HCT116 (cell line): ENCODE measurements at regions not wholly inside any gene's neighbourhood (a gene's known extent, or its start where the extent isn't known, plus 50 kb on each side); places are given as distances from the start of the nearest gene placed in this dataset.

ENCODE experiments used
- ATAC-seq: fragments of 200-7000 bp; cut with Tn5 transposase; 2 replicates; pipeline ENCODE4 v1.9.1; 2020; ENCODE audit warnings: mild to moderate bottlenecking, moderate library complexity
- BruUV-seq: library from RNA; stranded (reverse); fragments of 400-500 nt; replicated peaks from 2 replicates; lab custom pipeline; 2021; lab: Mats Ljungman, UMichigan
- CTCF ChIA-PET: fragments of 300-600 bp; sonication (Branson Sonifier 250); formaldehyde crosslinking; loops from one replicate; lab custom pipeline; 2021; ENCODE audit warnings: antibody characterized with exemption; lab: Charles Lee
- POLR2A ChIA-PET: fragments of 300-600, 350-600 bp; sonication (Branson Sonifier 250); formaldehyde crosslinking; loops from one replicate; lab custom pipeline; 2021; ENCODE audit warnings: antibody characterized with exemption; lab: Charles Lee
- RAD21 ChIA-PET, 2 experiments: fragments of 300-600 bp; sonication (Branson Sonifier 250); formaldehyde crosslinking; loops; one replicate each; lab custom pipeline; 2023; ENCODE audit warnings: low total read pairs in 2 of 2; ENCODE audit not compliant: uncharacterized antibody in 2 of 2, unreplicated experiment in 2 of 2, low non-redundant PET in 1 of 2; lab: Charles Lee
- DNase-seq: peaks from one replicate; pipeline ENCODE4 v3.0.0-alpha.2; 2010; ENCODE audit warnings: low read depth, low spot score
- H2AFZ ChIP-seq: fragments of 200-600 bp; shearing (Covaris generic), sonication (generic); 2 replicates; pipeline ENCODE4 v1.6.1; 2017; ENCODE audit warnings: low read depth, mixed run types, mixed read lengths, antibody characterized with exemption, low read length; ENCODE audit not compliant: poor library complexity, severe bottlenecking
- H3K27ac ChIP-seq: 2 replicates; pipeline ENCODE4 v1.5.1; 2012; ENCODE audit warnings: low read depth, low read length
- H3K27me3 ChIP-seq: fragments of 200-600 bp; sonication (generic); 2 replicates; pipeline ENCODE4 v1.6.1; 2016; ENCODE audit warnings: mixed run types, low read length, mixed read lengths; ENCODE audit not compliant: insufficient read depth
- H3K36me3 ChIP-seq, 2 experiments: fragments of 200-500 bp in 1 of 2; fragments of 200-600 bp in 1 of 2; sonication (Bioruptor generic) in 1 of 2; sonication (generic) in 1 of 2; 2 replicates each; pipeline versions ENCODE4 v1.5.1 to v1.6.1; 2014 to 2016; ENCODE audit warnings: low read length in 2 of 2, inconsistent platforms in 1 of 2, mixed read lengths in 1 of 2, mixed run types in 1 of 2; ENCODE audit not compliant: insufficient read depth in 2 of 2, control insufficient read depth in 1 of 2
- H3K4me1 ChIP-seq, 2 experiments: fragments of 200-600 bp in 1 of 2; sonication (generic) in 1 of 2; 2 replicates each; pipeline versions ENCODE4 v1.5.1 to v1.6.1; 2012 to 2017; ENCODE audit warnings: low read length in 2 of 2, inconsistent platforms in 1 of 2, mild to moderate bottlenecking in 1 of 2, mixed read lengths in 1 of 2, mixed run types in 1 of 2, moderate library complexity in 1 of 2; ENCODE audit not compliant: insufficient read depth in 2 of 2, control insufficient read depth in 1 of 2
- H3K4me2 ChIP-seq: fragments of 200-600 bp; sonication (generic); 2 replicates; pipeline ENCODE4 v1.6.1; 2017; ENCODE audit warnings: mixed run types, low read length, mixed read lengths
- H3K4me3 ChIP-seq, 2 experiments: fragments of 200-600 bp in 1 of 2; sonication (generic) in 1 of 2; replicated peaks in 1 of 2; 2 replicates each; pipeline ENCODE4 v1.5.1; 2011 to 2016; ENCODE audit warnings: low read length in 2 of 2, control low read depth in 1 of 2, low read depth in 1 of 2, mild to moderate bottlenecking in 1 of 2, mixed read lengths in 1 of 2, mixed run types in 1 of 2
- H3K79me2 ChIP-seq: fragments of 200-600 bp; sonication (generic); 2 replicates; pipeline ENCODE4 v1.6.1; 2017; ENCODE audit warnings: mild to moderate bottlenecking, mixed run types, low read length, moderate library complexity, mixed read lengths; ENCODE audit not compliant: insufficient read depth
- H3K9ac ChIP-seq: fragments of 200-600 bp; sonication (generic); 2 replicates; pipeline ENCODE4 v1.6.1; 2016; ENCODE audit warnings: low read length, mixed read lengths
- H3K9me2 ChIP-seq: fragments of 200-600 bp; sonication (generic), shearing (Covaris generic); 2 replicates; pipeline ENCODE4 v1.6.1; 2017; ENCODE audit warnings: mixed run types, mild to moderate bottlenecking, moderate library complexity; ENCODE audit not compliant: insufficient read depth
- H3K9me3 ChIP-seq, 2 experiments: fragments of 200-500 bp in 1 of 2; fragments of 200-600 bp in 1 of 2; sonication (Bioruptor generic) in 1 of 2; sonication (generic) in 1 of 2; 2 replicates each; pipeline ENCODE4 v1.6.1; 2014 to 2017; ENCODE audit warnings: low read length in 2 of 2, mixed read lengths in 2 of 2, inconsistent platforms in 1 of 2, low read depth in 1 of 2, mild to moderate bottlenecking in 1 of 2, mixed run types in 1 of 2, moderate library complexity in 1 of 2; ENCODE audit not compliant: control insufficient read depth in 1 of 2, insufficient read depth in 1 of 2
- H4K20me1 ChIP-seq: fragments of 200-600 bp; sonication (generic), shearing (Covaris generic); 2 replicates; pipeline ENCODE4 v1.6.1; 2017; ENCODE audit warnings: mixed run types, mild to moderate bottlenecking, moderate library complexity; ENCODE audit not compliant: insufficient read depth
- EGR1 ChIP-seq: IDR thresholded peaks from 2 replicates; pipeline ENCODE4 v1.6.1; 2012; ENCODE audit warnings: low read depth
- ELF1 ChIP-seq: IDR thresholded peaks from 2 replicates; pipeline ENCODE4 v1.6.1; 2012; ENCODE audit warnings: low read depth, borderline replicate concordance
- EZH2 ChIP-seq: fragments of 200-600 bp; sonication (generic); IDR thresholded peaks from 2 replicates; pipeline ENCODE4 v1.6.1; 2017; ENCODE audit warnings: antibody characterized with exemption, mixed run types
- FOSL1 ChIP-seq: IDR thresholded peaks from 2 replicates; pipeline ENCODE4 v1.6.1; 2012; ENCODE audit warnings: low read depth
- POLR2AphosphoS5 ChIP-seq: IDR thresholded peaks from 2 replicates; pipeline ENCODE4 v1.6.1; 2011; ENCODE audit warnings: mild to moderate bottlenecking, low read depth, low read length, moderate library complexity
- SP1 ChIP-seq: IDR thresholded peaks from 2 replicates; pipeline ENCODE4 v1.6.1; 2012; ENCODE audit warnings: low read depth
- SRF ChIP-seq: IDR thresholded peaks from 2 replicates; pipeline ENCODE4 v1.6.1; 2012; ENCODE audit warnings: low read depth
- TCF7L2 ChIP-seq: IDR thresholded peaks from 2 replicates; pipeline ENCODE4 v1.7.0; 2011; ENCODE audit warnings: borderline replicate concordance, inconsistent platforms; ENCODE audit not compliant: insufficient read depth, insufficient read length; ENCODE audit errors: extremely low read depth
- YY1 ChIP-seq: IDR thresholded peaks from 2 replicates; pipeline ENCODE4 v1.6.1; 2011; ENCODE audit warnings: low read length, low read depth, moderate library complexity, mild to moderate bottlenecking; ENCODE audit not compliant: insufficient replicate concordance; ENCODE audit errors: extremely low read depth
- ZFX ChIP-seq: fragments of 450-650 bp; IDR thresholded peaks from 2 replicates; pipeline ENCODE4 v1.6.1; 2017
- ZNF274 ChIP-seq: fragments of 200-500 bp; sonication (Bioruptor generic); IDR thresholded peaks from 2 replicates; pipeline ENCODE4 v1.6.1; 2014; ENCODE audit warnings: mild to moderate bottlenecking, low read depth, low read length, inconsistent platforms
- intact Hi-C: fragments of 100-400 bp; cut with micrococcal nuclease; formaldehyde crosslinking; loops from 2 replicates; pipeline ENCODE4 v1.10.0; 2022
- TF ChIP-seq, protein P1 (sequence below): IDR thresholded peaks from 2 replicates; pipeline ENCODE4 v1.6.1; 2012; ENCODE audit warnings: low read depth
- TF ChIP-seq, protein P2 (sequence below), 3 experiments: fragments of 200-600 bp in 1 of 3; sonication (generic) in 1 of 3; IDR thresholded peaks in 2 of 3; conservative IDR thresholded peaks in 1 of 3; 2 replicates each; pipeline ENCODE4 v1.5.1; 2012 to 2017; ENCODE audit warnings: low read depth in 2 of 3, low read length in 2 of 3, antibody characterized with exemption in 1 of 3, borderline replicate concordance in 1 of 3, control low read depth in 1 of 3, mild to moderate bottlenecking in 1 of 3, mixed read lengths in 1 of 3, mixed run types in 1 of 3, moderate library complexity in 1 of 3; ENCODE audit not compliant: insufficient read depth in 1 of 3

DNA sequence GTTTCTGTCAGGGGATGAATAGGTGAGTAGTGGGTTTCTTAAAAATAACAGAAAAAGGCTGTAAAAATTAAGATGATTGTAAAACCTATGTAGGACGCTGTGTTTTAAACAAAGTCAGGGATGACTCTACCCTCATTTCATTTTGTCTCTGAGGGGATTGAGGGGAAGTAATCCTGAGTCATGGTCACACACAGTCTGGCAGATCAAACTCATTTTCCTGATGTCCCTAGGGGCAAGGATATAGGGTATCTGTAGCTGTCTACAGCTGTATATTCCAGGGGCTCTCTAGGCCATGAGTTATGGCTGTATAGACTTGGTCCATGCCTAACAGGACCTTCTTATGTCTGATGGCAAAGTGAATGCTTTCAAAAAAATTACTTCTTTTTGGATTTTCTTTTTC is 421.1 kb downstream of the PDCD6IP start (continued):
- TF ChIP-seq SRF = no peak
- TF ChIP-seq, protein P1, sequence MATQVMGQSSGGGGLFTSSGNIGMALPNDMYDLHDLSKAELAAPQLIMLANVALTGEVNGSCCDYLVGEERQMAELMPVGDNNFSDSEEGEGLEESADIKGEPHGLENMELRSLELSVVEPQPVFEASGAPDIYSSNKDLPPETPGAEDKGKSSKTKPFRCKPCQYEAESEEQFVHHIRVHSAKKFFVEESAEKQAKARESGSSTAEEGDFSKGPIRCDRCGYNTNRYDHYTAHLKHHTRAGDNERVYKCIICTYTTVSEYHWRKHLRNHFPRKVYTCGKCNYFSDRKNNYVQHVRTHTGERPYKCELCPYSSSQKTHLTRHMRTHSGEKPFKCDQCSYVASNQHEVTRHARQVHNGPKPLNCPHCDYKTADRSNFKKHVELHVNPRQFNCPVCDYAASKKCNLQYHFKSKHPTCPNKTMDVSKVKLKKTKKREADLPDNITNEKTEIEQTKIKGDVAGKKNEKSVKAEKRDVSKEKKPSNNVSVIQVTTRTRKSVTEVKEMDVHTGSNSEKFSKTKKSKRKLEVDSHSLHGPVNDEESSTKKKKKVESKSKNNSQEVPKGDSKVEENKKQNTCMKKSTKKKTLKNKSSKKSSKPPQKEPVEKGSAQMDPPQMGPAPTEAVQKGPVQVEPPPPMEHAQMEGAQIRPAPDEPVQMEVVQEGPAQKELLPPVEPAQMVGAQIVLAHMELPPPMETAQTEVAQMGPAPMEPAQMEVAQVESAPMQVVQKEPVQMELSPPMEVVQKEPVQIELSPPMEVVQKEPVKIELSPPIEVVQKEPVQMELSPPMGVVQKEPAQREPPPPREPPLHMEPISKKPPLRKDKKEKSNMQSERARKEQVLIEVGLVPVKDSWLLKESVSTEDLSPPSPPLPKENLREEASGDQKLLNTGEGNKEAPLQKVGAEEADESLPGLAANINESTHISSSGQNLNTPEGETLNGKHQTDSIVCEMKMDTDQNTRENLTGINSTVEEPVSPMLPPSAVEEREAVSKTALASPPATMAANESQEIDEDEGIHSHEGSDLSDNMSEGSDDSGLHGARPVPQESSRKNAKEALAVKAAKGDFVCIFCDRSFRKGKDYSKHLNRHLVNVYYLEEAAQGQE = no peak

- Histone ChIP-seq H3K9me2 (no peaks in the 10 kb centered on the region), H3K9ac (no peak overlapping the region), H3K4me3 (no peak overlapping the region), H3K4me1 (no peaks in the 10 kb centered on the region), H2AFZ (no peak overlapping the region), H3K27me3 (no peaks in the 10 kb centered on the region), H3K4me2 (no peak overlapping the region), H3K36me3 (no peaks in the 10 kb centered on the region), H4K20me1 (no peaks in the 10 kb centered on the region; the same call in 1 of the 2 replicates), H3K27ac (no peak overlapping the region), H3K79me2 (no peaks in the 10 kb centered on the region), H3K9me3 (no peaks in the 10 kb centered on the region)
- TF ChIP-seq, protein P2, sequence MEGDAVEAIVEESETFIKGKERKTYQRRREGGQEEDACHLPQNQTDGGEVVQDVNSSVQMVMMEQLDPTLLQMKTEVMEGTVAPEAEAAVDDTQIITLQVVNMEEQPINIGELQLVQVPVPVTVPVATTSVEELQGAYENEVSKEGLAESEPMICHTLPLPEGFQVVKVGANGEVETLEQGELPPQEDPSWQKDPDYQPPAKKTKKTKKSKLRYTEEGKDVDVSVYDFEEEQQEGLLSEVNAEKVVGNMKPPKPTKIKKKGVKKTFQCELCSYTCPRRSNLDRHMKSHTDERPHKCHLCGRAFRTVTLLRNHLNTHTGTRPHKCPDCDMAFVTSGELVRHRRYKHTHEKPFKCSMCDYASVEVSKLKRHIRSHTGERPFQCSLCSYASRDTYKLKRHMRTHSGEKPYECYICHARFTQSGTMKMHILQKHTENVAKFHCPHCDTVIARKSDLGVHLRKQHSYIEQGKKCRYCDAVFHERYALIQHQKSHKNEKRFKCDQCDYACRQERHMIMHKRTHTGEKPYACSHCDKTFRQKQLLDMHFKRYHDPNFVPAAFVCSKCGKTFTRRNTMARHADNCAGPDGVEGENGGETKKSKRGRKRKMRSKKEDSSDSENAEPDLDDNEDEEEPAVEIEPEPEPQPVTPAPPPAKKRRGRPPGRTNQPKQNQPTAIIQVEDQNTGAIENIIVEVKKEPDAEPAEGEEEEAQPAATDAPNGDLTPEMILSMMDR (IDR thresholded peaks at IDR 0.05 in 2 of 3, conservative IDR thresholded peaks at IDR 0.05 in 1 of 3; ENCODE audit: borderline replicate concordance in 1 of 3, insufficient read depth in 1 of 3, low read depth in 2 of 3, low read length in 2 of 3) = no peak
- TF ChIP-seq POLR2AphosphoS5 = no peak
- no peak for TF ChIP-seq EGR1
- TF ChIP-seq, protein P1 = no peak
- no peak for TF ChIP-seq ZFX
- no peak for TF ChIP-seq ZNF274
- no peak for TF ChIP-seq SP1
- no peak for TF ChIP-seq SRF
- no peak for TF ChIP-seq YY1
- TF ChIP-seq FOSL1 = no peak
- TF ChIP-seq ELF1 = no peak
- no peak for TF ChIP-seq TCF7L2
- no peak for TF ChIP-seq EZH2
- CTCF ChIA-PET = no interaction called here
- RAD21 ChIA-PET = no interaction called here
- intact Hi-C loops = no loop called here
- DNase-seq (no peak), ATAC-seq (no peak)
- POLR2A ChIA-PET = no interaction called here
- no TSS peak for BruUV-seq
Measured at GRCh38 chr3:34225821-34226366, 427.5 kb downstream of the PDCD6IP start.
